ENCODE measurements at regions not wholly inside any gene's neighbourhood (a gene's known extent, or its start where the extent isn't known, plus 50 kb on each side); places are given as distances from the start of the nearest gene placed in this dataset.

DNA sequence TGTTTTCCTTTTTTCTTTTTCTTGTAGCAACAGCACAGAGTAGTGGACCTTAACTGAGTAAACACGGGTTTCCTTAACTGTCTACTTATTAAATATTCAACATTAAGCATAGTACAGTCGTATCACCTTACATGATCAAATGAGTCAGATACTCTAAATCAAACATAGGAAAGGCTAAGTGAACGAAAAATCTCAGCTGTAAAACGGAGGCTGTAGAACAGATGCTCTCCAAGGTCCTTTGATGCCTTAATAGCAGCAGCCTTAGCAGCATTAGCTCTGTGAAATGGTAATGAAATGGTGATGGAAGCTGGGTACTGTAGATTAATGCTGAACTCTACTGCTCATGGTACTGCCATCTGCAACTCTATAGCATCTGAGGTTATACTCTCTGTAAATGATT is 1433.3 kb upstream of the C9orf72 start:
- no peak for DNase-seq
- Mint-ChIP-seq H3K27ac (no peak overlapping the region), H3K4me1 (no peaks in the 10 kb centered on the region), H3K4me3 (no peak overlapping the region), H3K36me3 (no peaks in the 10 kb centered on the region), H3K9me3 (peaks cover 0 to 11% (median 3%) of the 10 kb centered on the region in 3 donors), H3K27me3 (no peaks in the 10 kb centered on the region)
- Histone ChIP-seq H3K27me3 (replicated peaks in 1 of 2; ENCODE audit: control insufficient read depth in 2 of 2, extremely low read depth in 1 of 2, insufficient read depth in 2 of 2, low read length in 1 of 2) (no peaks in the 10 kb centered on the region), H3K36me3 (ENCODE audit: control insufficient read depth in 2 of 2, extremely low read depth in 1 of 2, insufficient read depth in 1 of 2, low read length in 1 of 2) (no peaks in the 10 kb centered on the region), H3K9me3 (no peaks in the 10 kb centered on the region), H3K4me3 (ENCODE audit: control insufficient read depth in 1 of 2, extremely low read depth in 1 of 2, low read length in 1 of 2) (no peak overlapping the region), H3K4me1 (ENCODE audit: control insufficient read depth in 1 of 2, extremely low read depth in 1 of 2, insufficient read depth in 2 of 2, low read length in 2 of 2) (no peaks in the 10 kb centered on the region), H3K27ac (ENCODE audit: low read length) (no peak overlapping the region)
- ChIA-PET POLR2A (no interaction called here), CTCF (no interaction called here)
- WGBS (ENCODE audit: insufficient coverage): 61% methylated on average over 2 of the region's 4 CpGs
- ATAC-seq (replicated peaks in 1 of 4): no peak

DNA sequence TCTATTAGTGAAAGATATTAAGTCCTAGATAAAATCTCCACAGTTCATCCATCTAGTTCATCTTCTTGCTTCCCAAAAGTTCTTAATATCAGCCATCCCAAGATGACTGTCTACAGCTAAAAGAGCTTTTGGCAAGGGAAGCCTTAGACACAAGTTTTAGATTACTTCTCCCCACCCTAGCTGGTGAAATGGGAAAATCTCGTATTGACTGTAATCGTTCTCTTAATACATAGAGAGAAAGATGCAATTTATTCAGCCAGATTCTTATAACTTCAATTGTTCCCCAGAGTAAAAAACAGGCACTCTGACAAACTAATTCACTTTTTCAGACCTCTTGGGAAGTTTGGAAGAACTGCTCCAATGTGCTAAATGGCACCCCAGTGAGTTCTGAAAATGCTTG is 1439.6 kb upstream of the C9orf72 start:
- POLR2A ChIA-PET: interaction anchor here in 1 of 2 donors (0.7 kb wide), 1 partner anchor 558 kb away, joined by 3 read pairs; no protein-coding TSS in a partner anchor
- Mint-ChIP-seq H3K4me1 (no peaks in the 10 kb centered on the region), H3K27me3 (no peaks in the 10 kb centered on the region), H3K36me3 (no peaks in the 10 kb centered on the region), H3K4me3 (no peak overlapping the region), H3K9me3 (peaks cover 0 to 13% (median 0%) of the 10 kb centered on the region in 3 donors), H3K27ac (no peak overlapping the region)
- DNase-seq (no peak), ATAC-seq (replicated peaks in 1 of 4) (no peak)
- H3K27me3 ChIP-seq (replicated peaks in 1 of 2; ENCODE audit: control insufficient read depth in 2 of 2, extremely low read depth in 1 of 2, insufficient read depth in 2 of 2, low read length in 1 of 2): no peaks in the 10 kb centered on the region
- no peaks in the 10 kb centered on the region for H3K9me3 ChIP-seq
- H3K4me1 ChIP-seq (ENCODE audit: control insufficient read depth in 1 of 2, extremely low read depth in 1 of 2, insufficient read depth in 2 of 2, low read length in 2 of 2): no peaks in the 10 kb centered on the region
- no CpG with 5 or more reads among the region's 2 CpGs for WGBS (ENCODE audit: insufficient coverage)
- H3K27ac ChIP-seq (ENCODE audit: low read length): no peak overlapping the region
- no peak overlapping the region for H3K4me3 ChIP-seq (ENCODE audit: control insufficient read depth in 1 of 2, extremely low read depth in 1 of 2, low read length in 1 of 2)
- CTCF ChIA-PET: no interaction called here
- no peaks in the 10 kb centered on the region for H3K36me3 ChIP-seq (ENCODE audit: control insufficient read depth in 2 of 2, extremely low read depth in 1 of 2, insufficient read depth in 1 of 2, low read length in 1 of 2)

DNA sequence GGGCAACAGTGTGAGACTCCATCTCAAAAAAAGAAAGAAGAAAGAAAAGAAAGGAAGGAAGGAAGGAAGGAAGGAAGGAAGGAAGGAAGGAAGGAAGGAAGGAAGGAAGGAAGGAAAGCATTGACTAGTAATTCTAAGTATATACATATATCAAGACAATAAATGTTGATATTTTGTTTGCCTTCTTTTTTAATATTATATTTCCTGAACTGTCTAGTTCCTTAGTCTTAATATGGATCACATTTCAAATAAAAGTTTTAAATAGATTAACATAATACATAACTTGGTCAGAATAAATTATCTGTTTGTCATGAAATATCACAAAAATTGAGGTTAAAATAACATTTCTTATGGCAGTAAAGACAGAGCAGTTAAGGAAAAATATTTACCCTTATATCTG is 1448.4 kb upstream of the C9orf72 start:
- POLR2A ChIA-PET: no interaction called here
- Mint-ChIP-seq H3K36me3 (no peaks in the 10 kb centered on the region), H3K27me3 (no peaks in the 10 kb centered on the region), H3K27ac (no peak overlapping the region), H3K9me3 (peaks cover 3 to 10% (median 4%) of the 10 kb centered on the region in 3 donors), H3K4me3 (no peak overlapping the region), H3K4me1 (no peaks in the 10 kb centered on the region)
- CTCF ChIA-PET: no interaction called here
- H3K36me3 ChIP-seq (ENCODE audit: control insufficient read depth in 2 of 2, extremely low read depth in 1 of 2, insufficient read depth in 1 of 2, low read length in 1 of 2): no peaks in the 10 kb centered on the region
- H3K4me1 ChIP-seq (ENCODE audit: control insufficient read depth in 1 of 2, extremely low read depth in 1 of 2, insufficient read depth in 2 of 2, low read length in 2 of 2): no peaks in the 10 kb centered on the region
- H3K9me3 ChIP-seq: no peaks in the 10 kb centered on the region
- ATAC-seq (replicated peaks in 1 of 4): no peak
- no peak for DNase-seq
- no peaks in the 10 kb centered on the region for H3K27me3 ChIP-seq (replicated peaks in 1 of 2; ENCODE audit: control insufficient read depth in 2 of 2, extremely low read depth in 1 of 2, insufficient read depth in 2 of 2, low read length in 1 of 2)
- no peak overlapping the region for H3K27ac ChIP-seq (ENCODE audit: low read length)
- H3K4me3 ChIP-seq (ENCODE audit: control insufficient read depth in 1 of 2, extremely low read depth in 1 of 2, low read length in 1 of 2): no peak overlapping the region

DNA sequence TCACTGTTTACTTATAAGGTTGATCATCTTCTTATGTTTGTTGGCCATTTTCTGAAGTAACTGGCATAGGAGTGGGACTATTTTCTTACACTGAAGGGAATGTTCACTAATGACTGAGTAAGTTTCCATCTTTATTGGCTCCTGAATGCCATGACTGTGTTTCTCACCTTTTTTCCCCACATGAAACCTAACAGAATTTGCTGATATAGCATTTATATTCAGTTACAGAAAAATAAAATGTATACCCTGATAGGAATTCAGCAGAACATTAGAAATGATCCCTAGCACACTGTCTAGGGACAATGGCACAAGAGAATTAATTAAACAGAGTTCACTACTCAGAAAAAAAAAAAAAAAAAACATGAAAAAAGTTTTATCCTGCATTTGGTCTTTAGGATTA is 1465.1 kb upstream of the C9orf72 start:
- Mint-ChIP-seq H3K27ac (no peak overlapping the region), H3K27me3 (no peaks in the 10 kb centered on the region), H3K9me3 (peaks cover 7 to 15% (median 7%) of the 10 kb centered on the region in 3 donors), H3K4me1 (no peaks in the 10 kb centered on the region), H3K4me3 (no peak overlapping the region), H3K36me3 (no peaks in the 10 kb centered on the region)
- no peaks in the 10 kb centered on the region for H3K36me3 ChIP-seq (ENCODE audit: control insufficient read depth in 2 of 2, extremely low read depth in 1 of 2, insufficient read depth in 1 of 2, low read length in 1 of 2)
- no peaks in the 10 kb centered on the region for H3K4me1 ChIP-seq (ENCODE audit: control insufficient read depth in 1 of 2, extremely low read depth in 1 of 2, insufficient read depth in 2 of 2, low read length in 2 of 2)
- DNase-seq (no peak), ATAC-seq (replicated peaks in 1 of 4) (no peak)
- no peaks in the 10 kb centered on the region for H3K9me3 ChIP-seq
- no peak overlapping the region for H3K4me3 ChIP-seq (ENCODE audit: control insufficient read depth in 1 of 2, extremely low read depth in 1 of 2, low read length in 1 of 2)
- no peaks in the 10 kb centered on the region for H3K27me3 ChIP-seq (replicated peaks in 1 of 2; ENCODE audit: control insufficient read depth in 2 of 2, extremely low read depth in 1 of 2, insufficient read depth in 2 of 2, low read length in 1 of 2)
- no peak overlapping the region for H3K27ac ChIP-seq (ENCODE audit: low read length)
- POLR2A ChIA-PET: no interaction called here
- CTCF ChIA-PET: no interaction called here

DNA sequence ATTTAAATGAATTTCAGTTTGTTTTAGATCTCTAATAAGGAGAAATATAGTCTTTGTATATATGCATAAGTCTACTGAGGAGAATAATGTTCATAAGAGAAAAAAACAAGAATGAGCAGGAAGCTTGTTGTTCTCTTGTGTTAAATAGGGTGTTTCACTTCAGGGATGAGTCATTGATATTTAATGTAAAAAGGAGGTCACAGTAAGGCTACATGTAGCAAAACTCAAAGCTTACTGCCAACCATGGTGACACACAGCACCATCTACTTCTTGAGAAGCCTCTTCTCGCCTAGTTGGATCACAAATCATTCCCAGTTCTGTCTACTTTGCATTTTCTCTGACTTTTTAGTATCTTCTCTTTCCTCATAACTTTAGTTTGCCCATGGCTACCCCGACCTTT is 1466.0 kb upstream of the C9orf72 start:
- no peak for DNase-seq
- POLR2A ChIA-PET: no interaction called here
- Mint-ChIP-seq H3K27me3 (no peaks in the 10 kb centered on the region), H3K4me3 (no peak overlapping the region), H3K4me1 (no peaks in the 10 kb centered on the region), H3K9me3 (peaks cover 7 to 15% (median 7%) of the 10 kb centered on the region in 3 donors), H3K36me3 (no peaks in the 10 kb centered on the region), H3K27ac (no peak overlapping the region)
- H3K27ac ChIP-seq (ENCODE audit: low read length): no peak overlapping the region
- no peak for ATAC-seq (replicated peaks in 1 of 4)
- H3K4me1 ChIP-seq (ENCODE audit: control insufficient read depth in 1 of 2, extremely low read depth in 1 of 2, insufficient read depth in 2 of 2, low read length in 2 of 2): no peaks in the 10 kb centered on the region
- WGBS (ENCODE audit: insufficient coverage): 34% methylated on average over 2 of the region's 2 CpGs
- no peaks in the 10 kb centered on the region for H3K9me3 ChIP-seq
- H3K36me3 ChIP-seq (ENCODE audit: control insufficient read depth in 2 of 2, extremely low read depth in 1 of 2, insufficient read depth in 1 of 2, low read length in 1 of 2): no peaks in the 10 kb centered on the region
- no peak overlapping the region for H3K4me3 ChIP-seq (ENCODE audit: control insufficient read depth in 1 of 2, extremely low read depth in 1 of 2, low read length in 1 of 2)
- no peaks in the 10 kb centered on the region for H3K27me3 ChIP-seq (replicated peaks in 1 of 2; ENCODE audit: control insufficient read depth in 2 of 2, extremely low read depth in 1 of 2, insufficient read depth in 2 of 2, low read length in 1 of 2)
- CTCF ChIA-PET: no interaction called here

DNA sequence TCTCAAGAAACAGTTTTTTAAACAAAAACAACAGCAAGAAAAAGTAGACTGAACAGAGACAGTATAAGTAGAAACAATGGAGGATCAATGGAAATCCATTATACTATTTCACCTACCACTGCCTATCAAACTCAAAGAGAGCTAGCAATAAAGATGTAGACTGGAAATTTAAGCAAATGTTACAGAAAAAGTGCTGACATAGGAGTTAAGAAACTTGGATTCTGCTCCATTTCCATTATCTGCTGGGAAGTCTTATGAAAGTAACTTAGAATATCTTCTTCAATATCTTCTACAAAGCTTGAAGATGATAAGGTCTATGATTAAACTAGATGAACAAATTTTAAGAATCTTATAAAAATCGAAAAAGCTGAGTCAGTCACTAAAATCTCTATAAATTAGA is 1469.8 kb upstream of the C9orf72 start:
- H3K27me3 Mint-ChIP-seq: no peaks in the 10 kb centered on the region
- H3K9me3 Mint-ChIP-seq: peaks cover 5 to 16% (median 8%) of the 10 kb centered on the region in 3 donors
- Histone ChIP-seq H3K27ac (ENCODE audit: low read length) (no peak overlapping the region), H3K4me3 (ENCODE audit: control insufficient read depth in 1 of 2, extremely low read depth in 1 of 2, low read length in 1 of 2) (no peak overlapping the region), H3K4me1 (ENCODE audit: control insufficient read depth in 1 of 2, extremely low read depth in 1 of 2, insufficient read depth in 2 of 2, low read length in 2 of 2) (no peaks in the 10 kb centered on the region), H3K9me3 (no peaks in the 10 kb centered on the region), H3K36me3 (ENCODE audit: control insufficient read depth in 2 of 2, extremely low read depth in 1 of 2, insufficient read depth in 1 of 2, low read length in 1 of 2) (no peaks in the 10 kb centered on the region), H3K27me3 (replicated peaks in 1 of 2; ENCODE audit: control insufficient read depth in 2 of 2, extremely low read depth in 1 of 2, insufficient read depth in 2 of 2, low read length in 1 of 2) (no peaks in the 10 kb centered on the region)
- no peaks in the 10 kb centered on the region for H3K36me3 Mint-ChIP-seq
- WGBS (ENCODE audit: insufficient coverage): no CpG with 5 or more reads among the region's 1 CpG
- DNase-seq (no peak), ATAC-seq (replicated peaks in 1 of 4) (no peak)
- no peaks in the 10 kb centered on the region for H3K4me1 Mint-ChIP-seq
- no peak overlapping the region for H3K4me3 Mint-ChIP-seq
- no peak overlapping the region for H3K27ac Mint-ChIP-seq
- POLR2A ChIA-PET: interaction anchor here in 1 of 2 donors (0.7 kb wide), 1 partner anchor 249 kb away, joined by 3 read pairs; no protein-coding TSS in a partner anchor
- CTCF ChIA-PET: no interaction called here

DNA sequence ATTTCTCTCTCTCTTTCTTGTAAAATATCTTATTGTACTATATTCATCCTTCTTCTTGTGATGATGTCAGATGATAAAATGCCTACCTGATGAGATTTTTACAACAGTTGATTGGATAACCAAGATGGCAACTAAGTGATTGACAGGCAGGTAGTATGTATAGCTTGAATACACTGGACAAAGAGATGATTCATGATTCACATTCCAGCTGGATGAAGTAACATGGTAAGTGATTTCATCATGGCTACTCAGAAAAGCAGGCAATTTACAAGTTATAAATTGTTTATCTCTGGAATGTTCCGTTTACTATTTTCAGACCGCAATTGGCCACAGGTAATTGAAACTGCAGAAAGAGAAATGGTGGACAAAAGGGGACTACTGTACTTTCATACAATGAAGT is 1471.7 kb upstream of the C9orf72 start:
- no peaks in the 10 kb centered on the region for H3K4me1 Mint-ChIP-seq
- ChIA-PET CTCF (no interaction called here), POLR2A (no interaction called here)
- H3K9me3 Mint-ChIP-seq: peaks cover 0 to 16% (median 0%) of the 10 kb centered on the region in 3 donors
- H3K36me3 Mint-ChIP-seq: no peaks in the 10 kb centered on the region
- no CpG with 5 or more reads among the region's 2 CpGs for WGBS (ENCODE audit: insufficient coverage)
- Histone ChIP-seq H3K4me3 (ENCODE audit: control insufficient read depth in 1 of 2, extremely low read depth in 1 of 2, low read length in 1 of 2) (no peak overlapping the region), H3K9me3 (no peaks in the 10 kb centered on the region), H3K4me1 (ENCODE audit: control insufficient read depth in 1 of 2, extremely low read depth in 1 of 2, insufficient read depth in 2 of 2, low read length in 2 of 2) (no peaks in the 10 kb centered on the region), H3K36me3 (ENCODE audit: control insufficient read depth in 2 of 2, extremely low read depth in 1 of 2, insufficient read depth in 1 of 2, low read length in 1 of 2) (no peaks in the 10 kb centered on the region), H3K27ac (ENCODE audit: low read length) (no peak overlapping the region), H3K27me3 (replicated peaks in 1 of 2; ENCODE audit: control insufficient read depth in 2 of 2, extremely low read depth in 1 of 2, insufficient read depth in 2 of 2, low read length in 1 of 2) (no peaks in the 10 kb centered on the region)
- no peaks in the 10 kb centered on the region for H3K27me3 Mint-ChIP-seq
- no peak for DNase-seq
- H3K4me3 Mint-ChIP-seq: no peak overlapping the region
- no peak overlapping the region for H3K27ac Mint-ChIP-seq
- ATAC-seq (replicated peaks in 1 of 4): no peak

Measured in T-cell (primary cell).